ENCODE measurements at regions not wholly inside any gene's neighbourhood (a gene's known extent, or its start where the extent isn't known, plus 50 kb on each side); places are given as distances from the start of the nearest gene placed in this dataset.

DNA sequence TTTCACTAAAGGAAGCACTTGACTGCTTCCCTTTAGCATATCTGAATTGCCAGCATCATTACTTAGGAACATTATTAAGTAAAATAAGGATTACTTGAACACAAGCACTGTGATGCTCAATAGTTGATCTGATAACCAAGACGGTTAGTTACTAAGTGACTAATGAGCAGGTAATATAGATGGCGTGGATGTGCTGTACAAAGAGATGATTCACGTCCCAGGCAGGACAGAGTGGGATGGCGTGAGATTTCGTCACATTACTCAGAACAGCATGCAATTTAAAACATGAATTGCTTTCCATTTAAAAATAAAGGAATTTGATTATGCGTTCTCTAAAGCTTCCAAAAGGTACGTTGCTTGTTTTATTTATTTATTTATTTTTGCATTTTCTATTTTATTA lies 240.0 kb upstream of the ARHGEF26 start:
- TF ChIP-seq EZH2 (IDR thresholded peaks at IDR 0.05) (no peak), FOXP2 (optimal IDR thresholded peaks at IDR 0.05; ENCODE audit: control extremely low read depth, extremely low read length, insufficient read depth) (no peak)

Data from SK-N-MC (cell line).